MM.1S (cell line): ENCODE measurements at regions not wholly inside any gene's neighbourhood (a gene's known extent, or its start where the extent isn't known, plus 50 kb on each side); places are given as distances from the start of the nearest gene placed in this dataset.

Experiments used
- DNase-seq: peaks from one replicate; pipeline ENCODE4 v3.0.0-alpha.2; 2015
- H2AFZ ChIP-seq: fragments of 300-600 bp; sonication (generic); 2 replicates; pipeline ENCODE4 v1.6.0; 2016; ENCODE audit warnings: antibody characterized with exemption, low read length
- H3F3A ChIP-seq: fragments of 300-600 bp; sonication (generic); 2 replicates; pipeline ENCODE4 v1.6.1; 2016; ENCODE audit warnings: mild to moderate bottlenecking, antibody characterized with exemption, low read length, moderate library complexity, mixed read lengths; ENCODE audit not compliant: insufficient read depth
- H3K27ac ChIP-seq: fragments of 300-600 bp; sonication (generic); 2 replicates; pipeline ENCODE4 v1.5.1; 2016; ENCODE audit warnings: mild to moderate bottlenecking, low read length
- H3K27me3 ChIP-seq: fragments of 300-600 bp; sonication (generic); replicated peaks from 2 replicates; pipeline ENCODE4 v1.6.0; 2016; ENCODE audit warnings: low read length; ENCODE audit not compliant: insufficient read depth
- H3K36me3 ChIP-seq: fragments of 300-600 bp; sonication (generic); replicated peaks from 2 replicates; pipeline ENCODE4 v1.6.1; 2016; ENCODE audit warnings: mild to moderate bottlenecking, low read length, mixed read lengths; ENCODE audit not compliant: insufficient read depth
- H3K4me1 ChIP-seq: fragments of 300-600 bp; sonication (generic); 2 replicates; pipeline ENCODE4 v1.6.1; 2016; ENCODE audit warnings: low read length, mixed read lengths
- H3K4me2 ChIP-seq: fragments of 300-600 bp; sonication (generic); 2 replicates; pipeline ENCODE4 v1.6.0; 2016; ENCODE audit warnings: low read depth, low read length
- H3K4me3 ChIP-seq: fragments of 300-600 bp; sonication (generic); 2 replicates; pipeline ENCODE4 v1.5.1; 2016; ENCODE audit warnings: low read length, mixed read lengths
- H3K79me2 ChIP-seq: fragments of 300-600 bp; sonication (generic); 2 replicates; pipeline ENCODE4 v1.6.1; 2016; ENCODE audit warnings: mixed run types, low read length, mixed read lengths
- H3K9ac ChIP-seq: fragments of 300-600 bp; sonication (generic); 2 replicates; pipeline ENCODE4 v1.6.1; 2016; ENCODE audit warnings: low read length, mixed read lengths
- H3K9me2 ChIP-seq: fragments of 300-600 bp; sonication (generic); replicated peaks from 2 replicates; pipeline ENCODE4 v1.6.1; 2016; ENCODE audit warnings: mild to moderate bottlenecking, low read length, mixed read lengths; ENCODE audit not compliant: insufficient read depth
- H3K9me3 ChIP-seq: fragments of 300-600 bp; sonication (generic); replicated peaks from 2 replicates; pipeline ENCODE4 v1.6.1; 2016; ENCODE audit warnings: mild to moderate bottlenecking, low read length, mixed read lengths; ENCODE audit not compliant: insufficient read depth
- H4K20me1 ChIP-seq: fragments of 300-600 bp; sonication (generic); 2 replicates; pipeline ENCODE4 v1.6.1; 2016; ENCODE audit warnings: mild to moderate bottlenecking, low read length, moderate library complexity, mixed read lengths; ENCODE audit not compliant: insufficient read depth
- CTCF ChIP-seq: fragments of 300-600 bp; sonication (generic); IDR thresholded peaks from 2 replicates; pipeline ENCODE4 v1.5.1; 2016; ENCODE audit warnings: antibody characterized with exemption, low read length, mixed read lengths
- EZH2 ChIP-seq: fragments of 300-600 bp; sonication (generic); optimal IDR thresholded peaks from 2 replicates; pipeline ENCODE3; 2017; ENCODE audit warnings: low read depth, mild to moderate bottlenecking, antibody characterized with exemption, low read length, mixed read lengths
- EZH2phosphoT487 ChIP-seq: fragments of 300-600 bp; sonication (generic); IDR thresholded peaks from 2 replicates; pipeline ENCODE4 v1.6.1; 2018; ENCODE audit warnings: antibody characterized with exemption, low read length

GRCh38 chr12:58616618-58617017, 303.7 kb downstream of the LRIG3 start:
- H3K36me3 ChIP-seq = no peaks in the 10 kb centered on the region
- no peaks in the 10 kb centered on the region for H3K4me1 ChIP-seq
- no peaks in the 10 kb centered on the region for H3K79me2 ChIP-seq
- H3K4me3 ChIP-seq = no peak overlapping the region
- DNase-seq = no peak
- TF ChIP-seq CTCF = no peak
- TF ChIP-seq EZH2 = no peak
- TF ChIP-seq EZH2phosphoT487 = no peak
- no peak overlapping the region for H3K4me2 ChIP-seq
- H2AFZ ChIP-seq = no peak overlapping the region
- H3F3A ChIP-seq = no peaks in the 10 kb centered on the region
- H3K9me2 ChIP-seq = no peaks in the 10 kb centered on the region
- H3K27ac ChIP-seq = no peak overlapping the region
- H3K27me3 ChIP-seq = no peaks in the 10 kb centered on the region
- no peaks in the 10 kb centered on the region for H4K20me1 ChIP-seq
- H3K9ac ChIP-seq = no peak overlapping the region
- H3K9me3 ChIP-seq = no peaks in the 10 kb centered on the region

- no peak for TF ChIP-seq CTCF
- no peak for TF ChIP-seq EZH2
- TF ChIP-seq EZH2phosphoT487 = no peak
- H4K20me1 ChIP-seq = no peaks in the 10 kb centered on the region
- no peaks in the 10 kb centered on the region for H3K4me1 ChIP-seq
- no peaks in the 10 kb centered on the region for H3K79me2 ChIP-seq
- no peak overlapping the region for H3K27ac ChIP-seq
- H3K9me2 ChIP-seq = no peaks in the 10 kb centered on the region
- H3F3A ChIP-seq = no peaks in the 10 kb centered on the region
- H3K36me3 ChIP-seq = no peaks in the 10 kb centered on the region
- H3K9ac ChIP-seq = no peak overlapping the region
- DNase-seq = no peak
- H3K27me3 ChIP-seq = no peaks in the 10 kb centered on the region
- H3K4me2 ChIP-seq = no peak overlapping the region
- H3K9me3 ChIP-seq = no peaks in the 10 kb centered on the region
- no peak overlapping the region for H3K4me3 ChIP-seq
- no peak overlapping the region for H2AFZ ChIP-seq
Measured at GRCh38 chr12:58621126-58621525, 299.2 kb downstream of the LRIG3 start.

- Histone ChIP-seq H3K9ac (no peak overlapping the region), H3K4me2 (no peak overlapping the region), H4K20me1 (no peaks in the 10 kb centered on the region), H3K27ac (no peak overlapping the region), H3K27me3 (no peaks in the 10 kb centered on the region), H3K9me2 (no peaks in the 10 kb centered on the region), H3K4me3 (no peak overlapping the region), H2AFZ (no peak overlapping the region), H3F3A (no peaks in the 10 kb centered on the region), H3K9me3 (no peaks in the 10 kb centered on the region), H3K4me1 (no peaks in the 10 kb centered on the region), H3K36me3 (no peaks in the 10 kb centered on the region), H3K79me2 (no peaks in the 10 kb centered on the region)
- no peak for DNase-seq
- no peak for TF ChIP-seq CTCF
- TF ChIP-seq EZH2 = no peak
- no peak for TF ChIP-seq EZH2phosphoT487
Measured at GRCh38 chr12:58629376-58629775, 290.9 kb downstream of the LRIG3 start.
